Mucosa of rectum (tissue), 2 donors: ENCODE measurements at regions not wholly inside any gene's neighbourhood (a gene's known extent, or its start where the extent isn't known, plus 50 kb on each side); places are given as distances from the start of the nearest gene placed in this dataset.
"Not testable (repeated sequence)": the region's sequence is repeated elsewhere in the genome, so short reads cannot be mapped to it uniquely, and the experiment has no call there.

Experiments
- H3K27ac ChIP-seq, 2 donors: one replicate each; pipeline ENCODE4 v1.7.0; 2013; ENCODE audit warnings: inconsistent platforms in 2 of 2, low read depth in 2 of 2, low read length in 2 of 2
- H3K27me3 ChIP-seq, 2 donors: one replicate each; pipeline ENCODE4 v1.7.0; 2013; ENCODE audit warnings: low read length in 2 of 2; ENCODE audit not compliant: control insufficient read depth in 2 of 2, insufficient read depth in 2 of 2
- H3K36me3 ChIP-seq, 2 donors: one replicate each; pipeline ENCODE4 v1.7.0; 2013; ENCODE audit warnings: low read length in 2 of 2; ENCODE audit not compliant: control insufficient read depth in 2 of 2, insufficient read depth in 2 of 2
- H3K4me1 ChIP-seq, 2 donors: one replicate each; pipeline ENCODE4 v1.7.0; 2013; ENCODE audit warnings: low read length in 2 of 2, mild to moderate bottlenecking in 1 of 2; ENCODE audit not compliant: control insufficient read depth in 2 of 2, insufficient read depth in 2 of 2
- H3K4me3 ChIP-seq, 2 donors: one replicate each; pipeline ENCODE4 v1.7.0; 2013; ENCODE audit warnings: low read length in 2 of 2
- H3K9ac ChIP-seq, 2 donors: one replicate each; pipeline ENCODE4 v1.7.0; 2013; ENCODE audit warnings: low read length in 2 of 2, low read depth in 1 of 2, mild to moderate bottlenecking in 1 of 2
- H3K9me3 ChIP-seq, 2 donors: one replicate each; pipeline ENCODE4 v1.7.0; 2013; ENCODE audit warnings: low read length in 2 of 2; ENCODE audit not compliant: control insufficient read depth in 2 of 2
- donor health status: healthy.
- donor health status: Normal muscosa, but diverticular disease.

DNA sequence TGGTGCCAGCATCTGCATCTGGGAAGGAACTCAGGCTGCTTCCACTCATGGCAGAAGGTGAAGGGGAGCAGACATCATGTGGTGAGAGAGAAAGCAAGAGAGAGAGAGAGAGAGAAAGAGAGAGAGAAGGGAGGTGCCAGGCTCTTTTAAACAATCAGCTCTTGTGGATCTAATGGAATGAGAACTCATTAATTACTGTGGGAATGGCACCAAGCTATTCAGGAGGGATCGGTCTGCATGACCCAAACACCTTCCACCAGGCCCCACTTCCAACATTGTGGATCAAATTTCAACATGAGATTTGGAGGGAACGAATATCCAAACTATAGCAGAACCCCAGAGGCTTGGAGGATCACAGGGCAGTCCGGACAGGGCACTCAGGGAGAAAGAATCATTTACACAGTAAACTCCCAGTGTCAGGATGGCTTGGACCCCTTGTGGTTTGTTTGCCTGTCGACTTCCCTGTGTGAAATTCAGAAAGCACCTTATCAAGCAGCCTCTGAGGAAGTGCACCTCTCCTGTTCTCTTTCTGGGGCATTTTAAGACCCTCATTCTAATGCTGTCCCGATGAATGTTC is 308.5 kb downstream of the REEP3 start:
- no peak overlapping the region for H3K9ac ChIP-seq
- H3K27me3 ChIP-seq, result no peaks in the 10 kb centered on the region
- H3K36me3 ChIP-seq, result no peaks in the 10 kb centered on the region
- no peak overlapping the region for H3K27ac ChIP-seq
- H3K4me1 ChIP-seq, result no peaks in the 10 kb centered on the region
- no peak overlapping the region for H3K4me3 ChIP-seq
- H3K9me3 ChIP-seq, result no peaks in the 10 kb centered on the region

DNA sequence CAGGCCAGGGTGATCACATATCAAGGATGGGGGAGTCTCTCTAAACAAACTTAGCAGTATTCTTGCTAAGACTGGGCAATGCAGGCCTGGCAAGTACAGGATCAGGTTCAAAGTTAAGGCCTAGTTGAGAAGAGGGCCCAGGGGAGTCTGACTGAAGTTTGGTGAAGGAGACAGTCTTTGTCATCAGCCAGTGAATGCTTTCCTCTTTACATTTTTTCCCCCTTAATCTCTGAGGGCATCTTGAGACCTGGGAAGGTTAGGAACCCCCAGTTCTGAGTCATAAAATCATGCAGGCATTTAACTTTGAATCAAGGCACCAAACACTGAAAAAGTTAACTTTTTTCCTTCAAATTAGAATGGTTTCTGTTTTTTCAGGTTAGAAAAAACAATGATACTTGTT is 311.5 kb downstream of the REEP3 start:
- H3K9me3 ChIP-seq, result no peaks in the 10 kb centered on the region
- H3K27me3 ChIP-seq, result no peaks in the 10 kb centered on the region
- H3K4me3 ChIP-seq, result no peak overlapping the region
- H3K4me1 ChIP-seq, result no peaks in the 10 kb centered on the region
- H3K27ac ChIP-seq, result no peak overlapping the region
- no peaks in the 10 kb centered on the region for H3K36me3 ChIP-seq
- H3K9ac ChIP-seq, result no peak overlapping the region

- Histone ChIP-seq H3K36me3 (no peaks in the 10 kb centered on the region), H3K27ac (no peak overlapping the region), H3K27me3 (no peaks in the 10 kb centered on the region), H3K9ac (no peak overlapping the region), H3K4me3 (no peak overlapping the region), H3K9me3 (no peaks in the 10 kb centered on the region), H3K4me1 (no peaks in the 10 kb centered on the region)
These were observed 312.3 kb downstream of the REEP3 start for GRCh38 chr10:63833411-63834060.

DNA sequence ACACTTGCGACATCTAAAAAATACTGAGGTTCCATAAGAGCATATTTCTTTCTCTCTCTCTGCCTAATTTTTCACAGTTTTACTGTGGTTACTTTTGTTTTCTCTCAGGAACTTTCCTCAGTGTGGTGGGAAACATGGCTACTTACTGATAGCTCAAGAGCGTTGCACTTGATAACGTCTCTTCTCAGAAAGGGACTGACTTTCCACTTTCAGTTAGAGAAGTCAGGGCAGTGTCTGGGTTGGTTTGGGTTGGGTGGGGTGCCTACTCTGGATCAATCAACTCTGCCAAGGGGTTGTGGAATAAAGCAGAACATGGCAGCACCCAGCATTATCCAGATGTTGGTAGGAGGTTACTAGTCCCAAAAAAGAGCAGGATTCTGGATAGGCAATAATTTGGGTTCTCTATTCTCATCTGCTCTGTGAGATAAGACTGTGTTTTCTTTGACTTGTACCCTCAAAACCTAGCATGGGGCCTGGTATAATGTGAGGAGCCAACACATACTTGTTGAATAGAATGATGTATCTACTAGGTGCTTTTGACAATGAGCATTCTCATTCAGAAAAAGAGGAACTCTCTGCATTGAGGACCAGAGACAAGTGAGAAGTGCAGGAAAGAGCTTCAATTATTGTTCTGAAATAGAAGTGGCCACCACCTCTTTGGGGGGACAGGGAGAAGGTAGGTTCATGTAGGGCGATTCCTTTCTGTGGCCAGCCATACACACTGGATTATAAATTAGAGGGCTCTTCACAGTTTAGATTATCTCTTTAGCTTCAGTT is 315.7 kb downstream of the REEP3 start:
- H3K36me3 ChIP-seq, result no peaks in the 10 kb centered on the region
- H3K27ac ChIP-seq, result no peak overlapping the region
- no peak overlapping the region for H3K4me3 ChIP-seq
- H3K9ac ChIP-seq, result no peak overlapping the region
- no peaks in the 10 kb centered on the region for H3K9me3 ChIP-seq
- H3K4me1 ChIP-seq, result no peaks in the 10 kb centered on the region
- no peaks in the 10 kb centered on the region for H3K27me3 ChIP-seq

- Histone ChIP-seq H3K27ac (no peak overlapping the region), H3K36me3 (no peaks in the 10 kb centered on the region), H3K9me3 (no peaks in the 10 kb centered on the region), H3K9ac (no peak overlapping the region), H3K4me3 (no peak overlapping the region), H3K4me1 (no peaks in the 10 kb centered on the region), H3K27me3 (no peaks in the 10 kb centered on the region)
These were observed 320.6 kb downstream of the REEP3 start for GRCh38 chr10:63841761-63842160.

DNA sequence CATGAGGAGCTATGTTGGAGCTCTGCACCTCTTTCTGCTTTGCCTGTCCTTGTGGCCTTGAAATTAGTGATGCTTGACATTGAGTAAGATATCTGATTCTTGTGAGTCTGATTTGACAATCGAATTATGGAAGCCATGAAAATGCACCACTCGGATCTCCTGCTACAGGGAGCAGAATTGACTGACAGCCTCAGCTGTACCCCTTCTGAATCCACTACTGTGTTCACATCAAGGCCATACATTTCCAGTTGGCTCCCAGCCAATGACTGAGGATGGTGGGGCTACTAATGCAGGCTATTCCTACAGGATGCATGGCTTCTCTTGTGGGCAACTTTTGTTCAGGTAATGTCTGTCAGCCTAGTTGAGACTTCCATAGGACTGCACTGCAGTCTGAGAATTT is 321.9 kb downstream of the REEP3 start:
- Histone ChIP-seq H3K27ac (no peak overlapping the region), H3K36me3 (no peaks in the 10 kb centered on the region), H3K4me1 (no peaks in the 10 kb centered on the region), H3K4me3 (no peak overlapping the region), H3K27me3 (no peaks in the 10 kb centered on the region), H3K9ac (no peak overlapping the region), H3K9me3 (no peaks in the 10 kb centered on the region)

GRCh38 chr10:63848871-63849270 is 327.7 kb downstream of the REEP3 start:
- H3K36me3 ChIP-seq, H3K27me3 ChIP-seq, H3K9me3 ChIP-seq, H3K27ac ChIP-seq, H3K9ac ChIP-seq, H3K4me3 ChIP-seq, H3K4me1 ChIP-seq: not testable (repeated sequence)

- H3K4me3 ChIP-seq, result no peak overlapping the region
- H3K4me1 ChIP-seq, result no peaks in the 10 kb centered on the region
- H3K36me3 ChIP-seq, result no peaks in the 10 kb centered on the region
- H3K9me3 ChIP-seq, result peaks cover 0 to 2% of the 10 kb centered on the region in 2 donors
- no peak overlapping the region for H3K9ac ChIP-seq
- H3K27ac ChIP-seq, result no peak overlapping the region
- H3K27me3 ChIP-seq, result peaks cover 0 to 14% of the 10 kb centered on the region in 2 donors
These were observed 341.7 kb downstream of the REEP3 start for GRCh38 chr10:63862860-63863259.

GRCh38 chr10:63865210-63865609 is 344.0 kb downstream of the REEP3 start:
- H3K4me1 ChIP-seq, result no peaks in the 10 kb centered on the region
- no peak overlapping the region for H3K4me3 ChIP-seq
- H3K9me3 ChIP-seq, result no peaks in the 10 kb centered on the region
- H3K36me3 ChIP-seq, result no peaks in the 10 kb centered on the region
- no peak overlapping the region for H3K9ac ChIP-seq
- no peak overlapping the region for H3K27ac ChIP-seq
- H3K27me3 ChIP-seq, result peaks cover 0 to 14% of the 10 kb centered on the region in 2 donors

DNA sequence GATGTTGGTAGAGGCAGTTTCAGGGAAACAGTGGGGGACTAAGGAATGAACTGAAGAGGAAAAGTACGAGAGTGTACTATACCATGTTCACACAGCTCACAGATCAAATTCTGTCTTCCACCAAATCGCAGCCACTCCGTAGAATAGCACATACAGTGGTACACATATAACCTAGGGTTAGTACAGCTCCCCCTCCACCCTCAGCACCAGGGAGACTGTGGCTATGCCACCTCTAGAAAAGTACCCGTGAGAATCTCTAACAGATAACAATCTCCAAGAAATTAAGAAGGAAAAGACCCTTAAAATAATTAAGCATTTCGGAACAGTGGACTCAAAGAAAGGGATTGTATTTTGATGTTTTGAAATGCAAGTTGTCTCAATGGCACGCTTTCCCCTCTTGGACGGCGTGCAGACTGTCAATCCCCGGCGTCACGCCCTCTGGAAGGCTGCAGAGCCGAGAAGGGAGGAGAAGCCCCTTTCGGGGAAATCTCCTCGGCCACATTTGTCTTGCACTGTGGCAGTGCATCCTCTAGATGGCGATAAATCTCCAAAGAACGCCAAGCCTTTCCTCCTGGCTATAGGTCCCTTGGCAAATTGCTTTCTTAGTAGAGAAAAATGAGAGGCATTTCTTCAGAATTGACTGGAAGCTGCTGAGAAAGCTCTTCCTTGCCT is 345.0 kb downstream of the REEP3 start:
- Histone ChIP-seq H3K36me3 (no peaks in the 10 kb centered on the region), H3K9ac (no peak overlapping the region), H3K27ac (no peak overlapping the region), H3K4me1 (no peaks in the 10 kb centered on the region), H3K9me3 (no peaks in the 10 kb centered on the region), H3K4me3 (no peak overlapping the region), H3K27me3 (peaks cover 0 to 14% of the 10 kb centered on the region in 2 donors)
